HG03378 (cell line): ENCODE measurements at regions not wholly inside any gene's neighbourhood (a gene's known extent, or its start where the extent isn't known, plus 50 kb on each side); places are given as distances from the start of the nearest gene placed in this dataset.
"Not testable (repeated sequence)": the region's sequence is repeated elsewhere in the genome, so short reads cannot be mapped to it uniquely, and the experiment has no call there.

Experiments
- ATAC-seq: cut with Tn5 transposase; IDR thresholded peaks from one replicate; pipeline ENCODE4 v1.9.1; 2021; ENCODE audit warnings: mild to moderate bottlenecking, moderate library complexity; ENCODE audit not compliant: unreplicated experiment

DNA sequence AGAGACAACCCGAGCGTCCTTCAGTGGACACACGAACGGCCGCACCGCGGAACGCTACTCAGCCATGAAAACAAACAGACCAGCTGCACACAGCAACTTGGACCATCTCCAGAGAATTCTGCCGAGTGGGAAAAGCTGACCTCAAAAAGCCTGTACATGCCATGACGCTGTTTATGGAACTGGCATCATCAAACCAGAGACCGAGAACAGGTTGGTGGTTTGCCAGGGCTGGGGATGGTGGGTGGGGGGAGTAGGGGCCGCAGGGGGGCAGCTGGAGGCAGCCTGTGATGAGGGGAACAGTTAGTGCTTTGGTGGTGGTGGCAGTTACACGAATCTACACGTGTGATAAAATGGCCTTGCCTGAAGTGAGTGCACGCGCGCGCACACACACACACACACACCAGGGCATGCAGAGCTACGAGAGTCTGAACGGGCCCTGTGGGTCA, 169.8 kb downstream of the LAT start:
- ATAC-seq = no peak

DNA sequence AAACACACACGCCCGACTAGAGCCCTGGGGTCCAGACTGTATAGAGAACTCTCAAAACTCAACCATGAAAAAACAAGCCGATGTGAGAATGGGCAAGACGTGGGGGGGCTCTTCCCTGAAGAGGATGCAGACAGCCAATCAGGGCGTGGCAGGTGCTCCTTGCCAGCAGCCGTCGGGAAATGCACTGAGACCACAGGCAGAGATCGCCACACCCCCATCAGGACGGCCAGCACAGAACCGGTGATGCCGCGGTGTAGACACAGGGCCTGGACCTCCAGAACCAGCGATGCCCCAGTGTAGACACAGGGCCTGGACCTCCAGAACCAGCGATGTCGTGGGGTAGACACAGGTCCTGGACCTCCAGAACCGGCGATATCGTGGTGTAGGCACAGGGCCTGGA, 169.2 kb downstream of the LAT start:
- no peak for ATAC-seq

DNA sequence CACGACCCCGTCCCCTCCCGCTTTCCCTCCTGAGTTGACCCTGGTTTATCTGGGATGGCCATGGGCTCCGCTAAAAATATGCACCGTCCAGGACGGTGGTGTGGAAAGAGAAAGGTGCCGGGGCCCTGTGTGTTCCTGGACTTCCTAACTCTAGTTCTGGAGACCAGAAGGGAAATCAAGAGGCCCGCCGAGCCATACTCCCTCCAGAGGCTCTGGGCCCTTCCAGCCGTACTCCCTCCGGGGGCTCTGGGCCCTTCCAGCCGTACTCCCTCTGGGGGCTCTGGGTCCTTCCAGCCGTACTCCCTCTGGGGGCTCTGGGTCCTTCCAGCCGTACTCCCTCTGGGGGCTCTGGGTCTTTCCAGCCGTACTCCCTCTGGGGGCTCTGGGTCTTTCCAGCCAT, 168.5 kb downstream of the LAT start:
- ATAC-seq = not testable (repeated sequence)

DNA sequence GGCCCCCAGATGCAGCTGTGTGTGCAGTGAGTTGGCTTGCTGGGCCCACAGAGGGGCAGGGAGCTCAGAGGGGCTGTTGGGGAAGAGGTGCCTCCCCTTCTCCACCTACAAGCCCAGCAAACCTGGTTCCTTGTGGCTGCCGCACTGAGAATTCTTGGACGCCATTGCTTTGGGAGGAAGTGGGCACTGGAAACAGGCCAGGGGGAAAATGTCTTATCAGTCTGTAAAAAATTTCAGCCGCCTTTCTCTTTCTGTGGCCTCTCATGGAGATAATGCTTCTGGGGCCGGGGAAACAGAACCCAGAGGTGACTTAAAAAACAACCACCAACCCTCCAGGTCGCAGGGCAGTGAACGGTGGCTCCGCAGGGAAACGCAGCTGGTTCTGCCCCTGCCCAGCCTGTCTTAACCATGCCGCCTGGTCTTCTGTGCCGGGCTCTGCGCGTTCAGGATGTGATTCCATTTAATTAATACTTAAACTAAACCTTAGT, 167.7 kb downstream of the LAT start:
- not testable (repeated sequence) for ATAC-seq

DNA sequence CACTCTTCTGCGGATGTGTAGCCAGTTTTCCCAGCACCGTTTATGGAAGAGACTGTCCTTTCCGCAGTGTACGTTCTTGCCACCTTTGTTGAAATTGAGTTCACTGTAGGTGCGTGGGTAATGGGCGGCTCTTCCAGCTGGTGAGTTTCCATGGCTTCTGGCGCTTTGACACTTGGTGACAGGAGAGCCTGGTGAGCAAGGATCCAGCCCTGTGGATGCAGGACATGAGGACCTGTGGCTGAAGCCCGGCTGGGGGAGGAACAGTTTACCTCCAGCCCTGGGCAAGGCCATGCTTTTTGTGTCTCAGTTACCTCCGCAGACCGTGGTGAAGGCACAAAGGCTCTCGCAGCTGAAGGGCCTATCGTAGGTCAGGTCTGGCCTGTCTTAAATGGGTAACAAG, 166.5 kb downstream of the LAT start:
- ATAC-seq = no peak

DNA sequence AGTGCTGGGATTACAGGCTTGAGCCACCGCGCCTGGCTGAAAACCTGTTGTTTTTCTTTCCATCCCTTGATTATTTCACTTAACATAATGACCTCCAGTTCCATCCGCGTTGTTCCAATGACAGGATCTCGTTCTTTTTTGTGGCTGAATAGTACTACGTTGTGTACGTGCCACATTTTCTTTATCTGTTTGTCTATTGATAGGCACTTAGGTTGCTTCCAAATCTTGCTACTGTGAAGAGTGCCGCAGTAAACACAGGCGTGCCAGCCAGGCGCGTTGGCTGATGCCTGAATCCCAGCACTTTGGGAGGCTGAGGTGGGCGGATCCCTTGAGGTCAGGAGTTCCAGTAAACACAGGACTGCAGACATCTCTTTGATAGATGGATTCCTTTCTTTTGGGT, 165.1 kb downstream of the LAT start:
- not testable (repeated sequence) for ATAC-seq

DNA sequence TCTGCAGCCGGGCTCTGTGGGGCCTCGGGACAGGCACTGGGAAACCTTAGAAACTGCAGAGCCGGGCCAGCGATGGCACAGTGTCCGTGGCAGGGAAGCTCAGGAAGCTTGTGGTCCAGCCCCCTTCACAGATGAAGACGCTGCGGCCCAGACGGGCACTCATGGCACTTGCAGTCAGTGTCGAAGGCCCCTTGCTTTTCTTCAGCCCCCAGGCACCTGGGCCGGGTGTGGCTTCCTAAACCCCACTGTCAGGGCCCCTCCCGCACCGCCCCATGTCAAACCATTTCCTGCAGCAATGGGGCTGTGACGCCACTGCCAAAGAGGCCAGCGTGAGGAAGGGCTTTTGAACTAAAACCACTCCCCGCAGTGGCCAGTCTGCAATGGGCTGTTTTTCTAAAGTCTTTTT, 164.0 kb downstream of the LAT start:
- ATAC-seq = no peak

DNA sequence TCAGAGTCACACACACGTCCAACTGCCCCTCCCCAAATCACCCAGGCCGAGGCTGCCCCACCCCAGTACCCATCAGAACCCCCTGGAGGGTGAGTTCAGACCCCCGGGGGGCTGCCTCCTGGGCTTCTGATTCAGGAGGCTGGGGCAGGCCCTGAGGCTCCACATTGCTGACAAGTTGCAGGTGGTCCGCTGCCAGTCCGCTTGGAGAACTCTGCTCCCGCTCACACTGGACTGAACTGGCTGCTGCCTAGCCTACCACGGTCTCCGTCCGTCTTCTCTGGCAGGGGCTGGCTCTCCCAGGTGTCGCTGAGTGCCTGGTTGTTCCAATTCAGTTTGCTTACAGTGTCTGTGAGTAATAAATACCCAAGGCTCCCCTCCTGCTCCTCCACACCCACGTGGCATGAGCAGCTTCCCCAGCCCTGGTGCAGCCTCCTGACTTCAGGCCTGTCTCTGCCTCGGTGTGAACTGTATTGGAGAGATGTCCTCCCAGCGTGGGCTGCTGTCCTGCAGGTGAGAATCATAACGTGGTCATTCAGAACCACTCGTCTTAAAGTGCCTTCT, 163.4 kb downstream of the LAT start:
- ATAC-seq = no peak

DNA sequence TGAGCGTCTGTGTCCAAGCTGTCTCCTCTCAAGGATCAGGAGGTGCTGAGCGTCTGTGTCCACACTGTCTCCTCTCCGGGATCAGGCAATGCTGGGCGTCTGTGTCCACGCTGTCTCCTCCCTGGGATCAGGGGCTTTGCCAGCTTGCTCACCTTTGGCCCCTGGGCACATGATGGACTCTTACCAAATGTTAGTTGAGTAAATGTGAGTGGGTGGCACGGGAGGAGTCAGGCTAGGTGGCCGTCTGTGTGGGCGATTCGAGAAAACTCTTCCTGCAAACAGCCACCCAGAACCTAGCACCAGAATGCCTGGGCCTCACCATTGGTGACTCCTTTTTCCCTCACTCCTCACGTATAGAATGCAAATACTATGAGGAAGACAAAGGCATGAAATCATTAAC, 162.9 kb downstream of the LAT start:
- not testable (repeated sequence) for ATAC-seq

DNA sequence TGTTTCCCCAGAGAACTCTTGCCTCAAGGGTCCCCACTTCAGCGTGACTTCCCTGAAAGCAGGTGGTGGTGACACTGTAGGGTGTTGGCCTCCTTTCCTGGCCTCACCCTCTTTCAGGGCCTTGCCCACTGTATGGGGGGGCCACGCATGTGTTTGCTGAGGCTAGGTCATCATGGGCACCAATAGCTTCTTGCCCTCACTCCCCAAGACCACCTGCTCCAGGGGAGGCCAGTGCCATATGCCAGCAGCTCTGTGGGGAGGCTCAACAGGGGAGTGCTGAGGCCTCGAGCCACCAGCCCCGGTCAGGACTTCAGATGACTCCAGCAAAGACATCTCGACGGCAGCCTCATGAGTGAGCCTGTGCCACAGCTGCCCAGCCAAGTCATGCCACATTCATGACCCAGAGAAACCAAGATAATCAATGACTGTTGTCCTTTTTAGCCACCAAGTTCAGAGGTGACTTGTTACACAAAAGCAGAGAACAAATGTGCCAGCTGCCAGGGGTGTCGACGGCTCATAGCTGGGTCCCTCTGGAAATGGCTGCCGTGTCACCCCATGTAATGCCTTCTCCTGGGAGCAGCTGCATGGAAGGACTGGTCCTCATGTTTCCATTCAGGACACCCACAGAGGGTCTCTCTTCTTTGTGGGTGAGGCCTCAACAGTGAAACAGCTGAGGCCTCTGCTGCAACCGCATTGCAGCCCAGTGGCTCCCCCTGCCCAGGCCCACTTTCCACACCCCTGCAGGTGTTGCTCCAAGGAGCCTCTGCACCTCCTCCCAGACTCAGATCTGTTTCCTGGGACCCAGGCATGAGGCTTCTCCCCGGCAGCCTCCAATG, 162.2 kb downstream of the LAT start:
- not testable (repeated sequence) for ATAC-seq

DNA sequence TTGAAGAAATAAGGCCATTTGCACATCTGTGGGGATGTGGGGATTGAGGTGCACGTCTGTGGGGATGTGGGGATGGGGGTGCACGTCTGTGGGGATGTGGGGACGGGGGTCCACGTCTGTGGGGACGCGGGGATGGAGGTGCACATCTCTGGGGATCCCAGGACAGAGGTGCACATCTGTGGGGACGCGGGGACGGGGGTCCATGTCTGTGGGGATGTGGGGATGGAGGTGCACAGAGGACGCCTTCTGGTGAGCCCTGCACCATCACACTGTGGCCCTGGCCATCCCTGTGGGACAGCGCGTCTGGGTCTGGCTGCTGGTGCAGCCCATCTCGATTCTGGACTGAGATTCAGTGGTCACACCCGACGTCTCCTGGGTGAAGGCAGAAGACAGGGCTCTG, 161.4 kb downstream of the LAT start:
- no peak for ATAC-seq

DNA sequence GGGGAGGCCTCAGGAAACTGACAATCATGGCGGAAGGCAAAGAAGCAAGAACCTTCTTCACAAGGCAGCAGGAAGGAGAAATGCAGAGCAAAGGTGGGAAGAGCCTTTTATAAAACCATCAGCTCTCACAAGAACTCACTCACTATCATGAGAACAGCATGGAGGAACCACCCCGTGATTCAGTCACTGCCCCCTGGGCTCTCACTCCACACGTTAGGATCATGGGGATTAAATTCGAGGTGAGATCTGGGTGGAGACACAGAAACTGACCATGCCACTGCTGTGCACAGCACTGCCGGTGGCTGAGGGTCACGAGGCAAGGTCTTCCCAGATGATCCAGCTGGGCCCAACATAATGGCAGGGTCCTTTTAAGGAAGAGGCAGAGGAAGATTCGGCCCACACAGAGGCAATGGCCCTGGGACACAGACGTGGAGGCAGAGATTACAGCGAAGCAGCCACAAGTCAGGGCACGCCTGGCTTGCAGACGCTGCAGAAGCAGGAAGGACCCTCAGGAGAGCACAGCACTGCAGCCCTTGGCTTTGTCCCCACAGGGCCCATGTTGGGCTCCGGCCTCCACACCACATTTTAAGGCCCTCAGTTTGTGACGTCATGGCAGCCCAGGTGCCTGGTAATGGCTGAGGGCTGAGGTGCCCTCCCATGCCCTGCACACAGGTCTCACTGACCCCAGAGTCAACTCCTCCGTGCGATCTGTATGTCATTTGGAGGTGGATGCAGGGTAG, 160.8 kb downstream of the LAT start:
- not testable (repeated sequence) for ATAC-seq

DNA sequence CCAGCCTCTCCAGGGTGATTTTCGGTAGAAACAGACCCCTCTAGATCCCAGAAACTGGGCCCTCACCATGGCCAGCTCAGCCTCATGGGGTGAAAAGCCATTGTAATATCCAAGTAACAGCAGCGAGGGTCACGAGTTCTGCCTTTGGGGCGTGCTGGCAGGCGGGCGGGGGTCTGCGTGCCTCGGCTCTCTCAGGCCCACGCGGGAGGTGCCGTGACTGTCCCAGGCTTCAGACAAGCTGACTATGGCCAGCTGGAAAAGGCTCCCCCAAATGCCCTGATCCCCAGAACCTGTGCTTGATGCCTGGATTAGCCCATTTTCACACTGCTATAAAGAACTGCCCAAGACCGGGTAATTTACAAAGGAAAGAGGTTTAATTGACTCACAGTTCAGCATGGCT, 160.2 kb downstream of the LAT start:
- not testable (repeated sequence) for ATAC-seq

DNA sequence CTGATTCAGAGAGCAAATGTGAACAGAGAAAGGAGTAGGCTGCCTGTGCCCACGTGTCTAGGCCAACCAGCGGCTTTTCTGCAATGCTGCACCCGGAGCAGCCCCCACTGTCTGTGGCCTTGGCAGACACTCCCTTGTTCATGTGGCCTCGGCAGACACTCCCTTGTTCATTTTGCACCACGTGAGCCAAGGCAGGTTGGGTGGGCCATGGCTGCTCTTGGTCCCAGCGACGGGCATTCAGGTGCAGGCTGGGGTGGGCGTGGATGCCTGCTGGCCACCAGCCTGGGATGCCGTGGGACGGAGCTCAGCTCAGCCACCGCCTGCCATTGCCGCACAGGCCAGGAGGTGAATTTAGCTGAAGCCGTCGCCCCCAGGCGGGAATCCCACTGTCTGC, 159.8 kb downstream of the LAT start:
- not testable (repeated sequence) for ATAC-seq

DNA sequence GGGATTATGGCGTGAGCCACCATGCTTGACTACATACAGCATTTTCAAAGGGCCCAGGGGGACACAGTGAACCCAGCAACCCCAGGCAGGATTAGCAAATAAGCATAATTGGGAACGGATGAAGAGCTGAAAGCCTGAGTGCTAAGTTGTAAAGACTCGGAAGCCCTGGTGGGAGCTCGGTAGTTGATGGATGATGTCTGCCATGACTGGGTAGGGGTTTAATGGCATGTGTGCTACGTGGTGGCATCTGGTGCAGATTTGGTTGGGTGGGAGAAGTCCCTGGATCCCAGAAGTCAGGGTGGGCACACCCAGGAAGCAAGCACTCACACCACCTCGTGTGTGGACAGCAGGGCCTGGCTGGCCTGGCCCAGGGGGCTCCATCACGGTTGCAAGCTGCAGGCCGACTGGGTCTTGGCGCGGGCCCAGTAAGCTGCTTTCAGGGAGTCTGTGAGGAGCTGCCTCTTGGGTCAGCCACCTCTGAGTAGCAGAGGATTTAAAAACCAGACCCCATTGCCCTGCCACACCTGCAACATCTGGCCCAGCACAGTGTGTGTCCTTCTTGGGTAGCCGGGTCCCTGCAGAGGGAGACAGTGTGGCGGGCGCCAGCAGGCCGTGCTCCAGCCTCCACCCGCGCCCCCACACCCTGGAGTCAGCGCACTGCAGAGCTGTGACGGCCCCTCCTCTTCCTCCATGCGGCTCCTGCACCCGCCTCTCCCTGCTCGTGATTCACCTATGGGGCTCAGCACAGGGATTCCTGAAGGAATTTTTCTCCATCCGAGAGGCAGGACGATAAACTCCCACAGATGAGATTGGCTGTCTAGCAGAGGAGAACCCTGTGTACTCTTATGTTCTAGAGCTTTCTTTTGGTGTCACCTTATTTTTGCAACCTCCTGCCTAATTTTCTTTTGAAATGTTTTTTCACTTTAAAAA, 159.2 kb downstream of the LAT start:
- ATAC-seq = not testable (repeated sequence)

DNA sequence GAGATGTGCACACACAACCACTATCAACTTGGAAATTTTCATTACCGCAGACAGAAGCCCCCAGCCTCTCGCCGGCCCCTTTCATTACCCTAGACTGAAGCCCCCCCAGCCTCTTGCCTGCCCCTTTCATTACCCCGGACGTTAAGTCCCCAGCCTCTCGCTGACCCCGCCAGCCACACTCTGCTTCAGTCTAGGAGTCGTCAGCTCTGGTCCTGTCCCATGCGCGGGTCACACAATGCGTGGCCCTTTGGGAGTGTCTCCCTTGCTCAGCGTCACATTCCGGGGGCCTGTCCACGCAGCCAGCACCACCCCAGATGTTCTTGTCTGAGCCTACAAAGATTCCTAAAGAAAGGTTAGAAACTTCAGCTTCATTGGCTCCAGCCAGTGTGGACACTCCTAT, 157.7 kb downstream of the LAT start:
- not testable (repeated sequence) for ATAC-seq

DNA sequence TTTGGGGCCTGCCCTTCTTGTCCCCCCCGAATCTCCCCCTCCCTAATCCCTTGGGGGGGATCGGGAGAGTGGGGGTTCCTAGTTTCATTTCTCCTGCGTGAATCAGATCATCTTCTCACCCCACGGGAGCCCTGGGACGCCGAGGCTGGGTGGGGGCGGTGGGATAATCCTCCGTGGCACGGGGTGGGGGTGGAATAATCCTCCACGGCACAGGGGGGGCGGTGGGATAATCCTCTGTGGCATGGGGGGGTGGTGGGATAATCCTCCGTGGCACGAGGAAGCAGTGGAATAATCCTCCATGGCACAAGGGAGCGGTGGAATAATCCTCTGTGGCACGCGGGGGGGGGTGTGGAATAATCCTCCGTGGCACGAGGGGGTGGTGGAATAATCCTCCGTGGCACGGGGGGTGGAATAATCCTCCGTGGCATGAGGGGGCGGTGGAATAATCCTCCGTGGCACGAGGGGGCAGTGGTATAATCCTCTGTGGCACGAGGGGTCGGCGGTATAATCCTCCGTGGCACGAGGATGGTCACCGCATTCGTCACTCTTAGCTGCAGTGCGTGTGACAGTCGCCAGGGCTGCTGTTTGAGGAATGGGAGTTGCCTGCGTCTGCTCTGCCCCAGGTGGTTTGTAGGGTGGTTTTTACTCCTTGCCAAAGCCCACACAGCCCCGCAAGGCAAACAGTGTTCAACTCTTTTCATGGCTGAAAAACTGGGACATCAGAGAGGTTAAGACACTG, 156.9 kb downstream of the LAT start:
- ATAC-seq = no peak

DNA sequence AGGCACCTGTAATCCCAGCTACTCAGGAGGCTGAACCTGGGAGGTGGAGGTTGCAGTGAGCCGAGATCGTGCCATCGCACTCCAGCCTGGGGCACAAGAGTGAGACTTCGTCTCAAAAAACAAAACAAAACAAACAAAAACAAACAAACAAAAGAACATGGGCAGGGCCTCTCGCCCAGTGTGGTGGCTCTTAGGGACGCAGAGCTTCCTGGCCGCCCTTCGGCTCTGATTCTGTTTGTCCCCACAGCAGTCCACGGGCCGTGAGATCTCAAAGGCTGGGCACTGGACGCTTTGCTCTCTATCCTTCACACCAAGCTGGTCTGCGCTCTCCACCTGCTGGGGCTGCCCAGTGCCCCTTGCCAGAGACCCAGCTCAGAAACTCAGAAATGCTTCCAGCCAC, 156.3 kb downstream of the LAT start:
- not testable (repeated sequence) for ATAC-seq

DNA sequence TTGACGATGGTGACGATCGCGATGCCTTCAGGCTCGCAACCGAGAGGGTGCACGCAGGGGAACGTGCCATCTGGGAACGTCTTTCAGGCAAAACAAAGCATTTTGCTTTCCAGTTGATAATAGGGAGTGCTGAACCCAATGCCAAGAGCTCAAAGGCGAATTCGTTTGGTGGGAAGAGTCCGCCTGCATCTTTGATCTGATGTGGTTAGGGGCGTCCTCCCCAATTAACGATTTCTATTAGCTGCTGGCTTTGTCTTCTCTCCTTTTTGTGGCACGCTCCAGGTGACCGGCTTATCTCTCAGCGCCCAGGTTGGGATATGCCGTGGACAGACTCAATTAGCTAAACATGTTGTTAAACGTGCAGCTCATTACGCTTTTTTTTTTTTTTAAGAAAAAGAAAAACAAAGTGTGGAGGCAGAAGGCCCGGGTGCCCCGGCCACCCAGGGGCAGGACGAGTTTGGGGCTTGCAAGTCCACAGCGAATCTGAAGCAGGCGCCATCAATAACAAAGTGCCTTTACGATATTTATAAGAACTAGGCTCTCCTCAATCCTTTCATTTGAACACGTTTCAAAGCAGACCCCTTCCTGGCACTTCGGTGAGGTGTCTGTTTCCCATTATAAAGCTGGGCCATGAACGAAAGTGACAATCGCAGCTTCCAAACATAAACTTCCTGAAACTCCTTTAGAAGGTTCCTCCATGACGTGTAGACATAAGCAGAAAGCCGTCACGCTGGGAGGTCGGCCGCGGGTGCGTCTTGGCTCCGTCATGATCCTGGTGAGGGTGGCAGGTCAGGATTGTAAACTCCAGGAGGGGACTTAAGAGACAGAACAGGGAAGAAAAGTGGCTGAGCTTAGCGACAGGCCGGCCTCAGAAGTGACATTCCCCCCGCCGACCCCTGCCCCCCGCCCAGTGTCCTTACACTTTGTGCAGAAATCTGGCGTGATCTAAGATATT, 155.3 kb downstream of the LAT start:
- ATAC-seq = not testable (repeated sequence)
